HEK293T (cell line): ENCODE measurements at regions not wholly inside any gene's neighbourhood (a gene's known extent, or its start where the extent isn't known, plus 50 kb on each side); places are given as distances from the start of the nearest gene placed in this dataset.

Experiments used
- BHLHE40 ChIP-seq: fragments of 450-650 bp; IDR thresholded peaks from 2 replicates; pipeline ENCODE4 v1.6.1; 2016; ENCODE audit warnings: mild to moderate bottlenecking, moderate library complexity, borderline replicate concordance
- FOXA1 ChIP-seq: fragments of 450-650 bp; IDR thresholded peaks from 2 replicates; pipeline ENCODE4 v1.6.1; 2016; ENCODE audit warnings: mild to moderate bottlenecking
- HDGF ChIP-seq: fragments of 450-650 bp; IDR thresholded peaks from 2 replicates; pipeline ENCODE4 v1.6.1; 2017; ENCODE audit warnings: antibody characterized with exemption, borderline replicate concordance
- L3MBTL2 ChIP-seq: fragments of 450-650 bp; conservative IDR thresholded peaks from 2 replicates; pipeline ENCODE4 v1.6.1; 2016; ENCODE audit warnings: mild to moderate bottlenecking
- PKNOX1 ChIP-seq: fragments of 450-650 bp; IDR thresholded peaks from 2 replicates; pipeline ENCODE4 v1.6.1; 2016

DNA sequence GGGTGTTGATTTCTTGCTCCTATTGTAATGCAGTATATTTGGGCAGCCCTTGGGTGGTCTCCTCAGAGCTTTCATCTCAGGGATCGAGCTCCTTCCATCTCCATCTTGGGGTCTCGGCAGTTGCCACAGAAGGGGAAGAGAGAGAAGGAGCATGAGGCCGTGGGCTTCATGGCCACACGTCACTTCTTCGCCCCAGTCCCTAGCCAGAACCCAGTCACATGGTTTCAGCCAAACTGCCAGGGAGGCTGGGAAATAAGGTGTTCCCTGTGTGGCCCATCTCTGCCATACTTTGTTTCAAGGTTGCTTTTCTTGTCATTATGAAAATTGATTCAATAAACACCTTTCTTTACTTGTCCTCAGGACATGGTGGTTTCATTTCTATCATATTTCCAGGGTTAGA, 68.4 kb upstream of the NKD1 start:
- no peak for TF ChIP-seq L3MBTL2
- no peak for TF ChIP-seq FOXA1
- no peak for TF ChIP-seq BHLHE40
- no peak for TF ChIP-seq PKNOX1
- no peak for TF ChIP-seq HDGF
